ENCODE measurements at regions not wholly inside any gene's neighbourhood (a gene's known extent, or its start where the extent isn't known, plus 50 kb on each side); places are given as distances from the start of the nearest gene placed in this dataset.

GRCh38 chr6:125477156-125477555 lies 175.4 kb upstream of the HDDC2 start:
- H3K27me3 ChIP-seq (ENCODE audit: insufficient read depth, low read length, poor library complexity, severe bottlenecking), result no peaks in the 10 kb centered on the region
- H3K4me1 ChIP-seq (ENCODE audit: insufficient read depth, low read length, poor library complexity, severe bottlenecking), result peaks cover 12% of the 10 kb centered on the region
- no peak overlapping the region for H3K9ac ChIP-seq (ENCODE audit: low read depth, low read length, poor library complexity, severe bottlenecking)
- no peaks in the 10 kb centered on the region for H4K20me1 ChIP-seq (ENCODE audit: insufficient read depth, low read length, poor library complexity, severe bottlenecking)
- no peaks in the 10 kb centered on the region for H3K36me3 ChIP-seq (ENCODE audit: insufficient read depth, low read length)
- no peak for TF ChIP-seq CTCF (conservative IDR thresholded peaks at IDR 0.05; ENCODE audit: low read length)
- no peaks in the 10 kb centered on the region for H3K79me2 ChIP-seq (ENCODE audit: insufficient read depth, low read length)
- no peaks in the 10 kb centered on the region for H3K9me3 ChIP-seq (ENCODE audit: insufficient read depth, low read depth, low read length)
- H2AFZ ChIP-seq (ENCODE audit: low read length), result no peak overlapping the region
- no peak overlapping the region for H3K4me2 ChIP-seq (ENCODE audit: low read depth, low read length, poor library complexity, severe bottlenecking)
- no peaks in the 10 kb centered on the region for H3F3A ChIP-seq (ENCODE audit: low read depth)
- H3K4me3 ChIP-seq (ENCODE audit: low read length, poor library complexity, severe bottlenecking), result no peak overlapping the region
- H3K9me2 ChIP-seq (replicated peaks; ENCODE audit: low read depth, low read length), result no peaks in the 10 kb centered on the region

- TF ChIP-seq CTCF (conservative IDR thresholded peaks at IDR 0.05; ENCODE audit: low read length), result no peak
- TF ChIP-seq EZH2phosphoT487 (IDR thresholded peaks at IDR 0.05; ENCODE audit: borderline replicate concordance), result no peak
- Histone ChIP-seq H3F3A (ENCODE audit: low read depth) (no peaks in the 10 kb centered on the region), H3K36me3 (ENCODE audit: insufficient read depth, low read length) (no peaks in the 10 kb centered on the region), H3K4me3 (ENCODE audit: low read length, poor library complexity, severe bottlenecking) (no peak overlapping the region), H3K9me2 (replicated peaks; ENCODE audit: low read depth, low read length) (no peaks in the 10 kb centered on the region), H2AFZ (ENCODE audit: low read length) (no peak overlapping the region), H3K9me3 (ENCODE audit: insufficient read depth, low read depth, low read length) (no peaks in the 10 kb centered on the region), H3K27me3 (ENCODE audit: insufficient read depth, low read length, poor library complexity, severe bottlenecking) (no peaks in the 10 kb centered on the region), H3K4me1 (ENCODE audit: insufficient read depth, low read length, poor library complexity, severe bottlenecking) (peaks cover 12% of the 10 kb centered on the region), H4K20me1 (ENCODE audit: insufficient read depth, low read length, poor library complexity, severe bottlenecking) (no peaks in the 10 kb centered on the region), H3K4me2 (ENCODE audit: low read depth, low read length, poor library complexity, severe bottlenecking) (no peak overlapping the region), H3K79me2 (ENCODE audit: insufficient read depth, low read length) (no peaks in the 10 kb centered on the region), H3K9ac (ENCODE audit: low read depth, low read length, poor library complexity, severe bottlenecking) (no peak overlapping the region)
These were observed 176.1 kb upstream of the HDDC2 start for GRCh38 chr6:125477844-125478243.

GRCh38 chr6:125480146-125480545 lies 178.4 kb upstream of the HDDC2 start:
- Histone ChIP-seq H3K9me2 (replicated peaks; ENCODE audit: low read depth, low read length) (no peaks in the 10 kb centered on the region), H3K4me2 (ENCODE audit: low read depth, low read length, poor library complexity, severe bottlenecking) (no peak overlapping the region), H3K27me3 (ENCODE audit: insufficient read depth, low read length, poor library complexity, severe bottlenecking) (no peaks in the 10 kb centered on the region), H2AFZ (ENCODE audit: low read length) (no peak overlapping the region), H3K9ac (ENCODE audit: low read depth, low read length, poor library complexity, severe bottlenecking) (no peak overlapping the region), H3K4me3 (ENCODE audit: low read length, poor library complexity, severe bottlenecking) (no peak overlapping the region), H3K9me3 (ENCODE audit: insufficient read depth, low read depth, low read length) (no peaks in the 10 kb centered on the region), H3K4me1 (ENCODE audit: insufficient read depth, low read length, poor library complexity, severe bottlenecking) (peaks cover 12% of the 10 kb centered on the region), H3K79me2 (ENCODE audit: insufficient read depth, low read length) (no peaks in the 10 kb centered on the region), H3F3A (ENCODE audit: low read depth) (no peaks in the 10 kb centered on the region), H4K20me1 (ENCODE audit: insufficient read depth, low read length, poor library complexity, severe bottlenecking) (no peaks in the 10 kb centered on the region), H3K36me3 (ENCODE audit: insufficient read depth, low read length) (no peaks in the 10 kb centered on the region)
- TF ChIP-seq CTCF (conservative IDR thresholded peaks at IDR 0.05; ENCODE audit: low read length) (no peak), EZH2phosphoT487 (IDR thresholded peaks at IDR 0.05; ENCODE audit: borderline replicate concordance) (no peak)

Measured in Loucy (cell line).